Stimulated activated CD4-positive, alpha-beta T cell treated with anti-CD3 and anti-CD28 coated beads, Interleukin-4, amount 100 ng/mL, for 48 hours (primary cell): ENCODE measurements at regions not wholly inside any gene's neighbourhood (a gene's known extent, or its start where the extent isn't known, plus 50 kb on each side); places are given as distances from the start of the nearest gene placed in this dataset.
"Not testable (repeated sequence)": the region's sequence is repeated elsewhere in the genome, so short reads cannot be mapped to it uniquely, and the experiment has no call there.

Experiments used
- DNase-seq, 2 donors: peaks; one replicate each; pipeline ENCODE4 v3.0.0-alpha.2; 2020; ENCODE audit warnings: low read depth in 2 of 2

GRCh38 chr4:111267786-111268185, 644.9 kb upstream of the PITX2 start:
- DNase-seq = no peak

- DNase-seq = no peak
Observed at GRCh38 chr4:111268769-111269414, 646.0 kb upstream of the PITX2 start.

GRCh38 chr4:111269439-111269838, 646.6 kb upstream of the PITX2 start:
- no peak for DNase-seq

- DNase-seq = no peak
Observed at GRCh38 chr4:111274060-111274459, 651.2 kb upstream of the PITX2 start.

GRCh38 chr4:111274486-111274885, 651.6 kb upstream of the PITX2 start:
- no peak for DNase-seq

GRCh38 chr4:111281219-111281618, 658.3 kb upstream of the PITX2 start:
- DNase-seq = no peak

GRCh38 chr4:111282035-111282434, 659.2 kb upstream of the PITX2 start:
- no peak for DNase-seq

- peak; percentile 28 to 46 for DNase-seq
Observed at GRCh38 chr4:111283066-111283677, 660.3 kb upstream of the PITX2 start.

GRCh38 chr4:111296466-111296865, 673.6 kb upstream of the PITX2 start:
- DNase-seq = no peak

- DNase-seq = no peak
Observed at GRCh38 chr4:111303806-111304205, 680.9 kb upstream of the PITX2 start.

GRCh38 chr4:111323496-111323895, 700.6 kb upstream of the PITX2 start:
- no peak for DNase-seq

- no peak for DNase-seq
Observed at GRCh38 chr4:111323916-111324315, 701.0 kb upstream of the PITX2 start.

- DNase-seq = no peak
Observed at GRCh38 chr4:111326450-111326849, 703.6 kb upstream of the PITX2 start.

- DNase-seq = no peak
Observed at GRCh38 chr4:111330786-111331185, 707.9 kb upstream of the PITX2 start.

GRCh38 chr4:111334361-111334760, 711.5 kb upstream of the PITX2 start:
- DNase-seq = no peak

GRCh38 chr4:111337186-111337876, 714.5 kb upstream of the PITX2 start:
- DNase-seq = not testable (repeated sequence)

GRCh38 chr4:111359602-111360001, 736.7 kb upstream of the PITX2 start:
- DNase-seq = no peak

- no peak for DNase-seq
Observed at GRCh38 chr4:111360906-111361305, 738.0 kb upstream of the PITX2 start.

GRCh38 chr4:111362941-111363361, 740.1 kb upstream of the PITX2 start:
- DNase-seq = no peak

GRCh38 chr4:111377880-111378279, 755.0 kb upstream of the PITX2 start:
- DNase-seq = not testable (repeated sequence)

- no peak for DNase-seq
Observed at GRCh38 chr4:111388561-111388960, 756.7 kb upstream of the FAM241A start.

- no peak for DNase-seq
Observed at GRCh38 chr4:111391829-111392228, 753.4 kb upstream of the FAM241A start.

- no peak for DNase-seq
Observed at GRCh38 chr4:111393781-111394180, 751.5 kb upstream of the FAM241A start.
